ENCODE measurements at regions not wholly inside any gene's neighbourhood (a gene's known extent, or its start where the extent isn't known, plus 50 kb on each side); places are given as distances from the start of the nearest gene placed in this dataset.
"Not testable (repeated sequence)": the region's sequence is repeated elsewhere in the genome, so short reads cannot be mapped to it uniquely, and the experiment has no call there.

- not testable (repeated sequence) for H3K36me3 Mint-ChIP-seq; H3F3A ChIP-seq (ENCODE audit: low read depth); H3K9ac ChIP-seq; H3K4me2 ChIP-seq; H3K9me3 ChIP-seq (ENCODE audit: low read depth); H2AFZ ChIP-seq (replicated peaks); DNase-seq (ENCODE audit: low spot score); H3K4me3 Mint-ChIP-seq; H4K20me1 ChIP-seq (ENCODE audit: low read depth); H3K4me3 ChIP-seq; H3K27ac ChIP-seq; H3K4me1 Mint-ChIP-seq; H3K4me1 ChIP-seq; H3K9me3 Mint-ChIP-seq; H3K79me2 ChIP-seq (ENCODE audit: low read depth); H3K27me3 Mint-ChIP-seq (ENCODE audit: insufficient read depth, low read depth); H3K27ac Mint-ChIP-seq; H3K36me3 ChIP-seq; H3K27me3 ChIP-seq
Observed at GRCh38 chr1:145164360-145164759, 68.6 kb downstream of the FAM72D start.

Small RNA genes lying in the stretch of these regions (small RNA-seq; reads per million reads assigned to genes)
- 2.9 reads per million, percentile 91 among the genes with 10 or more reads in this experiment for gene RF00003
